ENCODE measurements at regions not wholly inside any gene's neighbourhood (a gene's known extent, or its start where the extent isn't known, plus 50 kb on each side); places are given as distances from the start of the nearest gene placed in this dataset.

DNA sequence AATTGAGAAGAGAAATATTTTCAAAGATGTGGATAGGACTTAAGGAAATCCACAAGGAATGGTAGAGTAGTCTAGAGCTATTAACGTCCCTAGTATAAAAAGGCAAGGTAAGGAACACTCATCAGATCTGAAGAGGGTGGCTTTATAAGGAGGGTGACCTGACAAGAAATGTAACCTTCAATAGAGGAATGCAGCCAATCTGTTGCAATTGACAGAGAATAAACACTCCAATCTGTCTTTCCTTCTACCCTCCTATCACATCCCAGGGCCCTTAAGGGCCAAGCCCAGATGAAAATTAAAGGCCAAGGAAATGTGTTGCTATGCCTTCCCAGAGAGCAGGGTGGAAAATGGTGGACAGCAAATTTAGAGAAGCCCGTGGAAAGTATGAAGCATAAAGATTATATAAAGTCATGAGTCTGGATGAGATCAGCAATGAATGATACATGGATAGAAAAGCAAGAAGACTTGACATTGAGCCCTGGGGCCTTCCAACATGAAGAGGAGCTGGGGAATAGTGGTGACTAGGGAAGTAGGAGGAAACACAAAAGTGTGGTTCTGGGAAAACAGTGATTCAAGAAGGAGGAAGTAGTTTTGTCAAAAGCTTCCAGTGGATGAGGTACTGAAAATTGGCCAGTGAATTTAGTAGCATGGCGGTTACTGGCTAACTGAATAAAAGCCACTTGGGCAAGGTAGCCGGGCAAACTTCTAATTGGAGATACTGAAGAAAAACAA is 270.6 kb upstream of the TANK start:
- DNase-seq = no peak

DNA sequence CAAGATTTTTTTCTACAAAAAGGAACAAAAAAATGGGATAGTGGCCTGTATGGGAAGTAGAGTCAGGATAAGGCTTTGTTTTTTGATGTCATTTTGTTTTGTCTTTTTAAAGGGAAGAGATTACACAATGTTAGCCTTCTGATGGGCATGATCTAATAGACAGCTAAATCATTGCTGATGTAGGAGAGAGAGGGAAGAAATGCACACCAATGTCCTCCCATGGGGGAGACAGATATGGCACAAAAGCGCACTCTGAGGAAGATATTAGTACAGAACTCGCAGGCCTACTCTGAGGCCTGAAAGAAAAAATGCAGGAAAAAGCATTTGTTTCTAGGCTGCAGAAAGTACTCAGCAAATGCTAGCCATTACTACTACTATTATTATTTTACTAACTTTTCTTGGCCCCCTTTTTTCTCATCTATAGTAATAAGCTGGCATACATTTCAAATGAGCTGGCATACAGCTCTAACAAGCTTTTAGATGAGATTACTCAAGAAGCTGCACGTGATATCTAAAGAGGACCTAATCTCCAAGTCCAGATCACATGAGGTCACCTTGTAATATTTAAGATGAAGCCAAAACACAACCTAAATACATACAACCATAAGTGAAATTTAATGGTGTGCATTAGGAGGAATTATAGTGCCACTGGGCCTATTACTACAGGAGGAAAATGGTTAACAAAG is 269.4 kb upstream of the TANK start:
- DNase-seq = no peak

DNA sequence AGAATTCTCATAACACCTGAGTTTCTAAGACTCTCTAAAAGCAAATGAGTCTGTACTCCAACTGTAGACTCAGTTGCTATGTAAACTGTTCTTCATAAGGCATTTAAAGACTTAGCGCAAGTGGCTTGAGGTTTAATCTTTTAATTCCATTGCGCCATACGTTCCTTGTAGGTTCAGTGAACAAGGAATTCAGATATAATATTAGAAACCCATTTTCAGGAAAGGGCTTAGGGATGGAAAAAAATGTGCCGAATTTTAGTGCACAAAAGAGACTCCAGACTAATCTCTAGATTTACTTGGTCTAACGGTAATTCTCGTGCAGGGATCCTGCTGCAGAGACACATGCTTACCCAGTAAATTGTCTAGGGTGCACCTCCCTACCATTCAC is 268.9 kb upstream of the TANK start:
- no peak for DNase-seq

DNA sequence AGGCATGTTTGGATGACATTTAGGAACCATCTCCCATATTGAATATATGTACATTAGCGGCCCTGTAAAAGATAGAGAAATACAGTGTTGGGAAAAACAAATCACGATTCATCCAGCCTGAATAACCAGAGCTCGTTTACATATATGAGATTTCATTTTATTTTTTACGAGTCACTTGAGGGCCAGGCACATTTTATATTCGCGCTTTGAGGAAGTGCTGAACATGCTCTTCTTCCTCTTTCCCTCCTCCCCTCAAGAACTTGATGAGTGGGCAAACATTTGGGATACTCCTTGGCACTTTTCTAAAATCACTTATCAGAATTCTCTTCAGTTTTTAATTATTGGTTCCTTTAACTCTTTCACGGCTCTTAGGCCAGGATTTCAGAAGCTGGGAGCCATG is 268.0 kb upstream of the TANK start:
- DNase-seq = no peak

DNA sequence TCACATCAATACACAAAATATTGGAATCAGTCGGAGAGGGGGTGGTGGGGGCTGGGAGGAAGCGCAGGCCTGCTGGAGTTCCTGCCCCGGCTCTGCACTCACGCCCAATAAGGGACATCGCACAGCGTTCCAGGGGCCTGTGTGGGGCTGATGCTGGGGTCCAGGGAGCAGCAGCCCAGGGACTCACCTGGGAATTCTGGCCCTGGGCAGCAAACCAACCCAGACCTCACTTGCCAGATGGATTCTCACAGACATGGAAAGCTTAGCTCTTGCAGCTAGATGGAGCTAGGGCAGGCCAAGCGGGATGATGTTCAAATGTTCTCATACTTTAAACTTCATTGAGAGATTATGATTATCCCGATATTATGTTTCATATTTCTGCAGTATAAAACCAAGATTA is 266.6 kb upstream of the TANK start:
- no peak for DNase-seq

DNA sequence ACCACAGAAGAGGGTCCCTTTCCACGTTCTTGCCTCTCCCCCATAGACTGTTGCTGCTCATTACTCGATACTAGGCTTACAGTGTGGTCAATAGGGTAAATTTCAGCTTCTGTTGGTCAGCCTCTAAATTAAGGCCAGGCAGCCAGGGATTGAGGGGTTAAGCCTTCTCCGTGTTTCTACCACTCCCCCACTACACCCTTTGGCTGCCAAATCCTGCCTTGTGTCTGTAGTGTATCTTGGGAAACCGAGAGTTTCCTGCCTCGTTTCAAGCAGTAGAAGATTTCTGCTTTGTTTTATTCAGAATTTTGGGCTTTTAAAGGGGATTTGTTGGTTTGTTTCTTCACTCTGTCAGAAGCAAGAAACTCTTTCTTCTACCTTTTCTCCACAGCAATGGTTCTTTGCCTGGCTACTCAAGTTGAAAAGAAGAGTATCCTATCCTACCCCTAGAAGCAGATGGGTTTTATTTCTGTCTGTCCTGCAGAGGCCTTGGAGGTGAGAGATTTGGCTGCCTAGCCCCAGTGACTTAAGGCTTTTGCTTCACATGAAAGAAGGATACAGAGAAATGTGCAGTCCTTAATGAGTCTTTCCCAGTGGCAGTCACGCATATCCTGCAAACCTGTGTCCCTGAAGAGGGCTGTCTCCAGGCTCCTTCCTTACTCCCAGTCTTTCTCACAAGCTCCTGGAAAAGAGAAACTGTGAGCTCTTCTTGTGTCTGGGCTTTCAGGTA is 261.5 kb upstream of the TANK start:
- DNase-seq = no peak

DNA sequence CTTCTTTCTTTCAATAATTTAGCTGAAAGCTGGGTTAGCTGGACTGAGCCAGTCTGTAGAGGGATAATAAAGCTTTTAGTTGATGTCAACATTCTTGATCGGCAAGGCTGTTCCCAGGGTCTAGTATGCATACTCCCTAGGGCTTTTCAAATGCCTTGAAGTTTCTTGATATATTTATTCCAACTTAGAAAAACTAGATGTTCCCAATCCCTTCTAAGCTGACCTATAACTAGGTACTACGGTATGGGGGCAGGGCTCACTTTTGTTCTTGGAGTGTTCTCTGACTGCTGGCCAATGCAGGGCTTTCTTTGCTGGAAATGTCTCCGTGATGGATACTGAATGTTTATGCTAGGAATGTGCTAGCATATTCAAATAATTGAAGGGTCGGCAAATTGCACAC is 258.6 kb upstream of the TANK start:
- DNase-seq = no peak

DNA sequence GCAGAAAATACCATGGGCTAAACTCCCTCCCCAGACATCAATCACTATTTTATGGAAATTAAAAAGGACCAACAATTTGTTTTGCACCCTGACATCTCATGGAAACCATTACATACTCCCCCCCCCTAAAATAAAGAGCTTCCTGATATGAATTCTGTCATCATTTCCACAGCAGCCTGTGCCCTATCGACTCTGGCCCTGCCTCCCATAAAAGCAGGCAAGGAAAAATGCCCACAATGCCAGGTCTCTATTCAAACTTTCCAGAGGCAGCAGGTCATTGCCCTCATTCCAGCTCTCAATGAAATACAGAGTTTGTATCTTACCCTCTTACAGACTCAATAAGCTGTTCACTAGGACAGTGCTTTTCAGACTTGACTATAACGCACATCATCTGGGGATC is 254.4 kb upstream of the TANK start:
- DNase-seq = no peak

DNA sequence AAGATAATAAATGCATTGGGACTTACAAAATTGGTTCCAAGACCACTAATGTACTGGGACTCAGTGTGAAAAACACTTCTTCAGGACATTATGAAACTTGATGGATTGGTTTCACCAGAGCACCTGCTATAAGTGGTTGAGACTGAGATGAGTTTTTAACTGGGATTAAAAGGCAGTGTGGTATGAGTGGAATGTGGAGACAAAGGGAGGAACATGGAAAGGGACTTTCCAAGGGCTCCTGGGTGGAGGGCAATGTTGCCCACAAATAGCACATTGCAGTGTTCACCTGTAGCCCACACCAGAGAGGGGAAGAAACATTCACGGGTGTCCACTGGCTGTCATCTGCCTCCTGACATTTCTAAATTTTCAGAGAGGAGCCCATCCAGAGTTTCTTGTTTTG is 253.3 kb upstream of the TANK start:
- DNase-seq = no peak

DNA sequence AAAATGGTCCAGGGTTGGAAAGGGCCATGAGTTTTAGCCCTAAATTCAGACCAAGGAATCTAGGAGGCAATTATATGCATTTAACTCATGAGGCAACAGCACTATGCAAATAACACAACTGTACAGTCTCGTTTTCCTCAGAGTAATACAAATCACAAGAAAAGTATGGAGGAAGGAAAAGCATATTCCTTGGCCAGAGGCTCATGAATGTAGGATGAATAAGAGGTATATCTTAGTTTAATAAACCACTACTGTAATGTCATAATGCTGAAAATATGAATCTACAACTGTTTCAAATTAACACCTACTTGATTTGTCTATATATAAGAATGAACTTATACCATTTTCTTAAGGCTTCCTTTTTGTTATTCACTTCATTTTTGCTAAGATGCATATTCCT is 252.5 kb upstream of the TANK start:
- no peak for DNase-seq

DNA sequence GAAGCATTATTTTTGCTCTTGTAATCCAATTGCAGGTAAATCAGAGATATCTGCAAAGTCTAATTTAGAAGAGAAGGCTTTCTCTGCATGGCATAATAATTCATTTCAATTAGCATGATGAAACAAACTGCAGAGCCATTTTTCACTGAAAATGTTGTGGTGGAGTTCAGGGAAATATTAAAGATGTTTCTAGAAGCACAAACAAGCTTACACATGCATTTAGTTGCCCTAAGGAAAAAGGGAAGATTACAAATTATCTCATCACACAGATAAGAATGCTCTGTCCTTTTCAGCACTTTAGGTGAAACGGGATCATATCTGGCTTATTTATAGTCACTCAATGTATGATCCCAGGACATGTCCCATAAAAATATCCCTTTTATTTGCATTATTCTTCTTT is 252.1 kb upstream of the TANK start:
- no peak for DNase-seq

DNA sequence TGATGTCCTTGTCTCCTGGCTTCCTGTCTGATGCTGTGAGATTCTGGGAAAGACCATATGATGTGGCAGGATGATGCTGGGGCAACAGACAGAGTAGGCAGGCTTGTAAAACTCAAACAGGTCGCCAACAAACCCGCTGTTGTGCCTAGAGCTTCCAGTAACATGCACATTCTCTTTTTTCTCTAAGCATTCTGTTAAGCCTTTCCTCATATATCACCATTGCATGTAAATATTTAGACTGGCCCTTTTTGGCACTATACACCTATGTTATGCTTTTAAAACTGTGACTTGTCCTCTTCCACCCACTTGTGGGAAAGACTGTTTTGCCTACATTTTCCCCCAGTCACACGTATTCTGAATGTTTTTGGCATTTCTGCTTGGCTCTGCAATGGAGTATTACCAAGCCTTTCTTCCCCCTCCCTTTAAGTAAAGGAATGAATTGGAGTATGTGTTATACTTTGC is 250.4 kb upstream of the TANK start:
- DNase-seq = no peak

DNA sequence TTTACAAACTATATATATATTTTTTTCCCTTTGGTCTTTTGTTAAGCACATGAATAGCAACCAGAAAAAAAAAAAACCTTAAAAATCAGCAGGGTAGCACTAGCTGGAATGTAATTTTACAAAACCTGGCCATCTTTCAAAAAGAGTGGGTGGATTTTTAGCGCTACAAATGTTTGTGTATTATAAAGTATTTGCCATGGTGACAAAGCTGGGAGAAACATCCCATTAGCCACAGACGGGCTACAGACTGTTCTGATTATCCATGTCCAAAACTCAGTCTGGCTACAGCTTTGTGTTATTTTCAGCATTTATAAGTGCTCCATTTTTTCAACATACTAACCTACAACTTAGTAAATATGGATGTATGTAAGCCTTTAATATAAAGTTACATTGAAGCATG is 249.5 kb upstream of the TANK start:
- DNase-seq = no peak

DNA sequence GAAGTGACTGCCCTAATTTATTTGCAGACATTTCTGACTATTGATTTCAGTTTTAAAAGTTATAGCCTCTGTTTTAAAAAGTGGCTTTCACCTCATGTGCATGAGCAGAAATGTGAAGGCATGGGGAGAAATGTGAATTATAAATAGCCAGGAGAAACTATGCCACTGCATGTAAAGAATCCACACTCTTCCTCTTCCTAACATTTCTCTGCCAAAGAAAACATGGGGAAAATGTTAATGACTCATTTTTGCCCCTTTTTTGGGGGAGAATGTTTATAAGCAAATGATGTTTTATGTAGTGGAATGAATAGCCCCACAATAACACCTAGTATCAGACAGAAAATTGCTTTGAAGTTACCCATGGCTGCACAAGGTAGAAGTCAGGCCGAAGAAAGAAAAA is 249.0 kb upstream of the TANK start:
- no peak for DNase-seq

DNA sequence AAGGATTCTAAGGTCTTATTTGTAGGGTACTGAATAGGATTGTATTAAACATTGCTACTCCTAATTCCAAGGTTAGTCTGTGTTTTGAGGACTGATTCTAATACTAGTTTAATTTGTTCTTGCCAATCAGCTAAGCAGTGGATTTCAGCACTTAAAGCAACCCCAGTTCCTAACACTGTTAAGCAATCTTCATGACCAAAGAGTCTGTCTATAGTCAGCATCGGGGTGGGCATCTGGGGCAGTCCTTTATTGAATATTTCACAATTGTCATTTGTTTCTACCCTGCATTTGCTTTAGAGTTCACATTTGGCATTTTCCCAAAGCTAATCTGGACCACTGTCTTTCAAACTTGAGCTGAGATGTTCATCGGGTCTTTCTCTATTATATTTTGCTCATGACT is 248.0 kb upstream of the TANK start:
- DNase-seq = no peak

DNA sequence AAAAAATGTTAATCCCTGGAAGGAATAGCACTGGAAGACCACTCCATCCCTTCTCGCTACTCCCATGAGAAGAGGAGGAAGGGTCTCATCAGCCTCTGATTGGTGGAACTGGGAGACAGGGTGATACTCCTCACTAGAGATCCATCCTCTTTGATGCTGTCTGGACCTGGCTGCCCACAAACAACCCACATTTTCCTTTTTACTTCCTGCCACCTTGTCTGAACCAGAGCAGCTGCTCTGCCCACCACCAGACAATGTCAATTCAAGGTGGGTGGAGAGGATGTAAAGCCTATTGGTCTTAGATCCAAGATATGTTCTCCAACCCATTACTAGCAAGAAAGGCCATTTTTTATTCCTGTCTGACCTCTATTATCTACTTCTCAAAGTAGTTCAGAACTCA is 246.9 kb upstream of the TANK start:
- DNase-seq = no peak

DNA sequence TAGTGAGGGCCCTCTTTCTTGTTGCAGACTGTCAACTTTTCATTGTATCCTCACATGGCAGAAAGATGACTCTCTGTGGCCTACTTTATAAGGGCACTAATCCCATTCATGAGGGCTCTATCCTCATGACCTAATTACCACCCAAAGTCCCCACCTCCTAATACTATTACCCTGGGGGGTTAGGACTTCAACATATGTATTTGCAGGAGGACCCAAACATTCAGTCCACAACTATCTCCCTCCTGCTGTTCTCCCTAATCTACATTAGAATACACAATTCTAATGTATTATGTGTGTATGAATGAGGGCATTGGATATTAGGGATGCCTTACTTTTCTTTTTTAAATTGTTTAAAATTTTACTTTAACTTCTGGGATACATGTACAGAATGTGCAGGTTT is 246.0 kb upstream of the TANK start:
- no peak for DNase-seq

DNA sequence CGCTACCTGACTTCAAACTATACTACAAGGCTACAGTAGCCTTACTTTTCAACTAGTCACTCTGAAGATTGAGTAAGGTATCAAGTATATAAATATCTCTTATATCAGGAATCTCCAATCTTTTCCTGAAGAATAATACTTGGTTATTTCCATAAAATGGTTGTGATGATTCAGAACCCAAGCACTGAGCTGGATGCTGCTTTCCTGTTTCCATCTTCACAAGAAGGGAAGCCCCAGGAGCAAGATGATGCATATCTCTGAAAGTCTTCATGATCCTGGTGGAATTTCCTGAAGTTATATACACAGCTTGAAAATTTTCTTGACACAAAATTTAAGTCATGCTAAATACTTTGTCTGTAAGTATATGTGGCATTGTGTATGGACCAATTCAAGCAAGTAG is 243.9 kb upstream of the TANK start:
- DNase-seq = no peak

DNA sequence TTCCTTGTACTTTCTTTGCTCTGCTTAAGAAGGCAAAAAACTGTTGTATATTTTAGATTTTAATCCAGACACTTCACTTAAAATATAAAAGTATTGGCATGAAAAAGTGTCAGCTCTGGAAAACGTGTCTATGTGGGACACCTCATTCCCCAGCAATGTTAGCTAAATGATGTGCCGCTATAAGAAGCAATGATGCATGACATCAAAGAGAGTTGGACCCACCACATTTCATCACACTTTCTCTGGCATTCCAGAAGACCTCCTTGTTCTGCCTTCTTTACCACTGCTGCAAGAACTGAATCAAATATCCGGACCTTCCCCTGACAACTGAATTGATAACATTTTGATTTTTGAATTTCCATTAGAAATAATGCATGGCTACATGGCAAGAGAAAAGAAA is 242.4 kb upstream of the TANK start:
- DNase-seq = no peak

DNA sequence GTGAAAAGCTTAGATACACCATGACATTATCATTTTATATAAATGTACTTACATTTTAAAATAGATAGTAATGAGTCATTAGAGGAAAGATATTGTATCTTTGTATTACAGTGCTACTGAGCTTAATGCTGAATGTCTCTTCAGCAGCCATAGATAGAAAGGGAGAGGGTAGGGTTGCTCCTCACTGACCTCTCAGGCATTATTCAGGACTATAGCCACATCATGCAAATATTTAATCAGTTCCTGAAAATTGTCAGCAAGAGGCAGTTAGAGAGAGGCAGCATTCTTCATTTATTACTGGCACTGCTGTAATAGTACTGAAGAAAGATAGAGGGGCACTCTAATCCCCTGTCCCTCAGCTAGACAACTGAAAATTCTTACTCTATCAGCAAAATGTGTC is 242.0 kb upstream of the TANK start:
- DNase-seq = no peak

DNA sequence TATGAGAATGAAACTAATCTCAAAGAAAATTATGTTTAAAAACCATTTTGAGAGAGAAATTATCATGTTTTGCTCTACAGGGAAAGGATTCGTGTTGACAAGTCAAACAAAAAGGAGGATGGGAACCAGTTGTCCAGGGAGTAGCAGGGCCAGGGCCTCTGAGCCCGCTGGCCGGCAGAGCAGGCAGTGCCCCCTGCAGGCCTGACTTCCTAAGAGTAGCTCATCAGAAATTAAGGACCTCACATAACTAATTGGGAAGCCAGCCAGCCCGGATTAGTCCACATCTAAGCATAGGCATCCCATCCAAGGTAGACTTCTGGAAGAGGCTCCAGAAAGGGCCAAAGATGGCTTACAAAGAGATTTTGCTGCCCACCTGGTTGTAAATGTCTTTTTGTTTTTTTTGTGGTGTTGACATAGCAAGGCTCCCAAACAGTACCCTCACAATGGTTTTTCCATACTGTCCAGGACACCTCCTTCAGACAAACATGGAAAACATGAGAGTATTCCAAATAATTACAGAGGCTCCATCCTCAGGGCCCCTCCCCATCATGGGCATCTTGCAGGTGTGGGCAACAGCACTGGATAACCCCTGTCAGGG is 241.2 kb upstream of the TANK start:
- no peak for DNase-seq

DNA sequence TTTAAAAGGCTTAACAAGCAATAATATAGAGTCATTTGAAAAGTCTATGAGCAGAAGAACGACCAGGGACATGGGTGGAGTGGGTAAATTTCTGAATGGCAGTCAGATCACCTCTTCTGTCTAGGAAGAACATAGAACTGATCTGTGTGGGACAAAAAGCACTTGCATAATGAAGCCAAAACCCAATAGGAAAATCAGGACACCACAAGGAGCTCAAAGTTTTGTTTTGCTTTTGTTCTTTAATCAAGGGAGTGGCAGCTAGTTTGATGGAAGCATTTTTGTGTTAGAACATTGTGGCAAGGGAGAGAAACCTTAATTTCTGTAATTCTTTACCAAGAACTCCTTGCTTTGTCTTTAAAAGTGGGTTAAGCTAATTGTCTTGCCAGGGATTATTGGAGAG is 240.2 kb upstream of the TANK start:
- no peak for DNase-seq

DNA sequence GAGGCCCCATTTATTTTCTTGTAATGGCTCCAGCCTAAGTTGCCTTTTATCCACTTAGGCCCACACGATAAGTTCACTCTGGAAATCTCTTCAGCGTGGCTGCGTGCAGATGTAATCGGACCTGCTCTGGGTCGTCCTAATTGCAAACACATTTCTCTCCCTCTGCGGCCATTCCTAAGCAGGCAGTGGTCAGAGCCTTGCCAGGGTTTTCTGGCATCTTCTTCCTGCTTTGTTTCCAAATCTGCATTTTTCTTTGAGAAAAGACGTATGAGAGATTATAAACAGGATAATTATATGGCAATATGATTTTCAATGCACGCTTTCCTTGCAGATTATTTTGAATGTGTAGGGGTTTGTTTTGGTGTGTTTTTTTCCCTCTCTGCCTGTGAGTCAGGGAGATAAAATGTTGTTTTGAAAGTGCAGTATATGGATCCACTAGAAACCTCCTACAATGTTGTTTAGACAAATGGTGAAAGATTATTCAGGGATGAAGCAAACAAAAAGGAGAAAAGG is 239.4 kb upstream of the TANK start:
- DNase-seq = no peak
